T1000 (cell line): ENCODE measurements at regions not wholly inside any gene's neighbourhood (a gene's known extent, or its start where the extent isn't known, plus 50 kb on each side); places are given as distances from the start of the nearest gene placed in this dataset.

Experiments
- DNase-seq: peaks from one replicate; lab custom pipeline; 2025; ENCODE audit warnings: mixed read lengths; lab: John Stamatoyannopoulos, UW

GRCh38 chr5:50964746-50965653 lies 298.6 kb downstream of the PARP8 start:
- no peak for DNase-seq

GRCh38 chr5:50965654-50966375 lies 299.4 kb downstream of the PARP8 start:
- DNase-seq, result no peak

- DNase-seq, result no peak
These were observed 300.6 kb downstream of the PARP8 start for GRCh38 chr5:50967009-50967562.

GRCh38 chr5:50967563-50968355 lies 301.3 kb downstream of the PARP8 start:
- DNase-seq, result no peak

GRCh38 chr5:50968356-50969149 lies 302.1 kb downstream of the PARP8 start:
- DNase-seq, result no peak

- no peak for DNase-seq
These were observed 303.0 kb downstream of the PARP8 start for GRCh38 chr5:50969151-50970031.

- no peak for DNase-seq
These were observed 309.4 kb downstream of the PARP8 start for GRCh38 chr5:50975840-50976239.

GRCh38 chr5:50978924-50979323 lies 312.5 kb downstream of the PARP8 start:
- DNase-seq, result no peak

- DNase-seq, result no peak
These were observed 318.2 kb downstream of the PARP8 start for GRCh38 chr5:50984640-50985039.

- no peak for DNase-seq
These were observed 324.0 kb downstream of the PARP8 start for GRCh38 chr5:50990296-50990924.

GRCh38 chr5:50995285-50995942 lies 329.0 kb downstream of the PARP8 start:
- no peak for DNase-seq

GRCh38 chr5:51001227-51001923 lies 334.9 kb downstream of the PARP8 start:
- DNase-seq, result no peak

- DNase-seq, result no peak
These were observed 335.9 kb downstream of the PARP8 start for GRCh38 chr5:51002368-51002767.

GRCh38 chr5:51013036-51013435 lies 346.6 kb downstream of the PARP8 start:
- no peak for DNase-seq

GRCh38 chr5:51018423-51018822 lies 352.0 kb downstream of the PARP8 start:
- no peak for DNase-seq

GRCh38 chr5:51024263-51024662 lies 357.8 kb downstream of the PARP8 start:
- DNase-seq, result no peak

GRCh38 chr5:51027271-51027670 lies 356.0 kb upstream of the ISL1 start:
- no peak for DNase-seq

GRCh38 chr5:51028394-51028793 lies 354.9 kb upstream of the ISL1 start:
- no peak for DNase-seq

GRCh38 chr5:51033215-51033614 lies 350.0 kb upstream of the ISL1 start:
- no peak for DNase-seq
